Activated CD4-positive, alpha-beta T cell treated with anti-CD3 and anti-CD28 coated beads for 24 hours (primary cell): ENCODE measurements at regions not wholly inside any gene's neighbourhood (a gene's known extent, or its start where the extent isn't known, plus 50 kb on each side); places are given as distances from the start of the nearest gene placed in this dataset.

Experiments
- DNase-seq, 2 donors: peaks; one replicate each; pipeline ENCODE4 v3.0.0-alpha.2; 2020; ENCODE audit warnings: low read depth in 2 of 2

DNA sequence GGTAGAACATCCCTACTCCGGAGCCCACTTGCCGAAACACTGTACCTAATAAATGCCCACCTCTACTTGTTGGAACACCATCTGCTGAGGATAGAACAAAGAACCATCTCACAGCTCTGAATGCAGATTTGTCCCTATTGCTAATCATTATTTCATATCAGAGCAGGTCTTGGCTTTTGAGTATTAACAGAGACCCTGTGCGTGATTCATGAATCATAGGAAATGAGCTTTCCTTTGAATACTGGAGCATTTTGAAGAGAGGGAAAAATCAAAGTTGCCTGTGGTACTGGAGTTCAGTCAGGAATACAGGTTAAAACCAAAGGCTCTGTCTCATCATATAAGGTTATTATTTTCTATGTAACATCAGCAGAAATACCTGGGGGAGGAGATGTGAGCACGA is 1132.3 kb downstream of the XPNPEP1 start:
- DNase-seq = no peak

DNA sequence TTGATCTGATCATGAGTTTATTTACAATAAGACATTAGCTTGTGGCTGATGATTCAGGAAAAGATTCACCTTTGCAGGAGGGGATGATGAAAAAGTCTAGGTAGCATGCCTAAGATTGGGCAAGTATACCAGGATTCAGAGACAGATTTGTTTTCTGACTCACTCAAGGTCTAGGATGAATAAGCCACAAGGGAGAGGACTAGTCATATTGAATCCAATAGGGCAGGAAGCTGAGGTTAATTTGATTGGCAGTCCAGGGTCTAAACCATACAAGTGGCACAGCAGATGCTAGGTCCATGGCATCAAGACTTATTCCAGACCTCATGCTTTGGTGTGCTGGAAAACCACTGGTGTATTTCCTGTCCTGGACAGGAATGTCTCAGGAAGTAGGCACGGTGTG is 1133.4 kb downstream of the XPNPEP1 start:
- DNase-seq = no peak

GRCh38 chr10:108789336-108789735 is 1134.0 kb downstream of the XPNPEP1 start:
- no peak for DNase-seq

- DNase-seq = no peak
Observed at GRCh38 chr10:108788891-108789290, 1134.4 kb downstream of the XPNPEP1 start.

DNA sequence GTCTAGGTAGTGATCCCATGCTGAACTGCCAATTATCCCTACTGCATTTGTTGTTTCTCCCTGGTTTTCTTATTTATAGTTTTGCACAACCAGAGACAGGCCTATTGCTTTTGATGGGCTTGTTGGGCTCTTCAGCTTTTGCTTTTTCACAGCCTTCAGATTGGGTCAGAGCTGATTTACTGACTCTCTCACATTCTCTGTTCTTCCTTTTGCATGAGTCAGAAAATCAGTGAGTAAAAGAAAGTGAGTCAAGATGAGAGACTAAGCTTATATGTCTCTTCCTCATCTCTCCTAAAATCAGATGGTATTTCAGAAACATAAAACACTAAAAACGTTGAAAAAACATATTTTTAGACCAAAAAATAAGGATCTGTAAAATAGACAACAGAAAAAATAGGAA is 1135.4 kb downstream of the XPNPEP1 start:
- DNase-seq = no peak

DNA sequence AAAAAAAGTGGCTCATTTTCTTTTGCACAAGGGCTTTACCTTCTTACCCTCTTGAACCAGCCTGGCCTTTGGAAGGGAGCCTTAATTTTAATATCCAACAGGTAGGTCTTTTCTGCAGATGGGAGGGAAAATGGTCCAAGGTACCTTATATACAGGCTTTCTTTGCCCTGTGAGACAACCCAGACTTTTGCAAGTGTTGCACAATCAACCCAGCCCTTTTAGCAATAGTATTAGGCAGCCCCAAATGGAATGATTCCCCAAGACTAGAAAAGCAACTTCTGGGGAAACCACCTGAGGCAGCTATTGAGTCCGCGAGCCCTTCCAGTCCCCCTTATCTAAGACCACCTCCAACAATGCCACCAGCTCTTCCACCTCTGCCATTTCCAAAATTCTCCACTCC is 1138.3 kb downstream of the XPNPEP1 start:
- no peak for DNase-seq

DNA sequence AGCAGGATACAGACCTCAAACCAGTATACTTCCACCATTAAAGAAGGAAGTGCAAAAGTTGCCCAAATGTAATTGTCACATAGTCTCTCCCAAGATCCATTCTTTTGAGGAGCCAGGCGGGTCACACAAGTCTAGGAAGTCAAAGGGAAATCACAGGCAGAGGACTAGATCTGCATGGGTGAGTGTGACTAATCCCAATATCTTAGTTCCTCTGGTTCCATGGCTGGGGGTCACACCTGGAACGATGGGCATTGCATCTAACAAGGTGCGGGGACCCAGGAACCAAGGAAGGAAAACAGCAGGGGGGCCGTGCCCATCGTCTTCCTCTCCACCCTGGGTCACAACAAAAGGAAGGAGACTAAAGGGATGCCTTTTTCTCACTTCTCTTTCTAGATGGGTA is 1138.8 kb downstream of the XPNPEP1 start:
- no peak for DNase-seq

GRCh38 chr10:108783897-108784296 is 1139.4 kb downstream of the XPNPEP1 start:
- no peak for DNase-seq

GRCh38 chr10:108782411-108782810 is 1140.9 kb downstream of the XPNPEP1 start:
- DNase-seq = no peak

DNA sequence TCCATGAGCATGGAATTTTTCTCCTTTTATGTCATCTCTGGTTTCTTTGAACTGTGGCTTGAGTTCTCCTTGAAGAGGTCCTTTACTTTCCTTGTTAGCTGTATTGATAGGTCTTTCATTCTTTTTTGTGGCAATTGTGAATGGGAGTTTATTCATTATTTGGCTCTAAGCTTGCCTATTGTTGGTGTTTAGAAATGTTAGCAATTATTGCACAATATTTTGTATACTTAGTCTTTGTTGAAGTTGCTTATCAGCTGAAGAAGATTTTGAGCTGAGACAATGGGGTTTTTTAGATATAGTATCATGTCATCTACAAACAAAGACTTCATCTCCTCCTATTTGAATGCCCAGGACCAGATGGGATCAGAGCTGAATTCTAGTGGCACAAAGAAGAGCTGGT is 1143.8 kb downstream of the XPNPEP1 start:
- DNase-seq = no peak

- DNase-seq = no peak
Observed at GRCh38 chr10:108775911-108776475, 1147.3 kb downstream of the XPNPEP1 start.

DNA sequence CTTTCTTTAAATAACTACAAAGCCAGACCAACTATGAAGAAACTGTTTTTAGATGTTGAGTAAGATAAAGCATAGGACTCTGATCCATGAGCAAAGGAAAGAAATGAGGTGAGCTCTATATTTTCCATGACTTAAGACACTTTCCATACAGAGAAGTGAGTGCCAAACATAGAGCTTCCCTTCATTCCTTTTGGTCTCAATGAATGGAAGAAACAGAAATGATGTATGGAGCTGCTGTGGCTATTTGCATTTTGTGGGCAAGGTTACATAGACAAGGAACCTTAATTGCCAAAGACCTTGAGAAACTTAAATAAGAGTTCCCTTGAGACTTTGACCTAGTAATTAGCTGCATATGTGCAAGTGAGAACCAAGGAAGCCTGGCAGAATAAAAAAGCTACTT is 1152.2 kb downstream of the XPNPEP1 start:
- no peak for DNase-seq

DNA sequence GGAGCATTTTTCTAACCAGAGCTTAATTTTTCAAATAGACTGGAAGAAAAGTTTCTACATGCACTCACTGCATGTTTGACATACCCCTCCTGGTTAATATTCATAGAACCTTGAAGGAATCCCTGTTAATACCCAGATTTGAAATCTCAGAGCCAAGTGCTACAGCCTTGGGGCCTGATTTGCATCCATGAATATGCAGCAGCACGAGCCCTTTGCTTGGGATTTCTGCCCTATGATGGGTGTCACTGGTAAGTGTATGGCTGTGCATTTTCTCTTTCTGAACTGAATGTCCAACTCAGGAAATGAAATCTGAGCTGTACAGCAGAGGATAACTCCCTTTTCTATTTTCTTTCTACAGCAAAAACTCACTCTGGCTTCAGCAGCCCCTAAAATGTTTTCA is 1157.5 kb downstream of the XPNPEP1 start:
- DNase-seq = no peak

DNA sequence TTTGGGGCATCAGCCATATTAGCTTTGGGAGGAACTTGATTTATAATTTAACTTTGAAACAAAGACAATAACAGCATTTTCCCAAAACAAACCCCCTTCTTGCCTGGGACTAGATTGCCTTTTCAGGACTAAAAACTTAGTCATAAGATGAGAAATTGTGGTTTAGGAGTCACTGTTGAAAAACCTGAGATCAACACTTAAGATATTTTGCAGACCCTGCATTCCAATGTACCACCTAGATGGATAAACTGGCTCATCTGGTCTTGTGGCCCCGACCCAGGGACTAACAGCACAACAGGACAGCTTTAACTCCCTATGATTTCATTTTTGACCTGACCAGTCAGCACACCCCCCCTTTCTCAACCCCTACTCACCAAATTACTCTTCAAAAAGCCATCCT is 1165.4 kb downstream of the XPNPEP1 start:
- DNase-seq = no peak

GRCh38 chr10:108755646-108756045 is 1167.7 kb downstream of the XPNPEP1 start:
- DNase-seq = no peak

- no peak for DNase-seq
Observed at GRCh38 chr10:108753326-108753725, 1170.0 kb downstream of the XPNPEP1 start.

DNA sequence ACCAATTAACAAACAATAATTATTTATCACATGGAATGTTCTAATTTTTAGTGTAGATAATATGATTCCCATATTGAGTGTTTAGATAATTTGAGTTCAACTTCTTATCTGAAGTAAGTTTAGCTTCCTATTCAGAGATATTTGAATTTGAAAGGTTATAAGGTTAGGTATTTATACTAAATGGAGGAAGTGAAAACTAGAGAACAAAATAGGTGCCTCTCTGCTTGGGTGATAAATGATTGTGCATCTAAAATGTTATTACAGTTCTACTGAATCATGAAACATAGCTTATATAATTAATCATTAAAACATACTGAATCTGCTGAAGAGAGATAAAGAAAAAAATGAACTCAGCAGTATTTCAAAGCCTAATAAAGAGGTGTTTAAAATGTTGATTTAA is 1174.3 kb downstream of the XPNPEP1 start:
- no peak for DNase-seq

GRCh38 chr10:108736111-108736510 is 1187.2 kb downstream of the XPNPEP1 start:
- no peak for DNase-seq

GRCh38 chr10:108735380-108735779 is 1187.9 kb downstream of the XPNPEP1 start:
- DNase-seq = no peak

GRCh38 chr10:108721874-108722273 is 1201.4 kb downstream of the XPNPEP1 start:
- DNase-seq = no peak

- no peak for DNase-seq
Observed at GRCh38 chr10:108716352-108716751, 1207.0 kb downstream of the XPNPEP1 start.

DNA sequence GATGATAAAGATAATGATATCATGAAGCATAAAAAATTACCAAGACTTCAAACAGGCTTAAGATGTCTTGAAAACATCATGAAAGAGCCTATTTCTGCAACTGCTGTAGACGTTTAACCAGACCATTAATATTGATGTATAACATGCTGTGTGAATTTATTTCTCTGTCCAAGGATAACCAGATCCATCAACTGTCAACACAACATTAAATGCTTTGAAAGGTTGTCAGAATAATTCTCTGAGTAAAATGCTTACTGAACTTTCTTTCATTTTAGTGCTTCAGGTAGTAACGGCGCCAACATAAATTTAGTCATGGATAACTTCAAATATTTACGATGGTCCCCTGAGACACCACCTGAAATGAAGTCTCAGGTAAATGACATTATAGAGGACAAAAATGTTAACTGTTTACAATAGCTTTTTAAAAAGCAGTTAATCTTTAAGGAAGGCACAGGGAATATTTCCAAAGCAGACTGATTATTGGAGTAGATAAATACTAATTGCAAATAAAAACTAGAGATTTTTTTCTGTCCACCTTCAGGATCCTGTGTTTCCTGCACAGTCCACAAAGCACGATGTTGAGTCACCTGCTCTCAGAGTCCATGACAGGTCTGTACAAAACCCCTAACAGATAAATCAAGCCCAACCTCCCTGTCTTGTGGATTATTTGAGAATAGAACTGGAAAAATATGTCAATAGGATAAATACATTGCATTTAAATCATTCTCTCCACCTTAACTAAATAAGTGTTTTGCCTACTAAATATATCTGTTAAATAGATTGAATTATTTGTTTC is 1213.2 kb downstream of the XPNPEP1 start:
- no peak for DNase-seq

DNA sequence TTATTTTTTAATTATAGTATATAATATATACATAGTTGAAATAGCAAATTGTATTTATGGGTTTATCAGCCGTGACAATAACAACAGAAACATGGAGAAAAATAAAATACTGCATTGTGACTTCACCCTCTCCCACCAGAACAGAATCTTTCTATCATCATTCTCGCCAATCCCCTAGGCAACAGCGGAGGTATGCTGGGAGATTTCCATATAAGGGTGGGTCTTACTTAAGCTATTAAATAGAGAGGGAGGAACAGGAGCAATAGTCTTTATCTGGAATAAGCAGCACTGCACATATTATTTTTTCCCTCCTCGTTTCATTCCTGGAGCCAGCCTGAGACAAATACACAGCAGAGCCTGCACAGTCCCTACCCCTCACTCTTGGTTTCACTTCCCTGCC is 1214.9 kb downstream of the XPNPEP1 start:
- no peak for DNase-seq
